HCT116 (cell line): ENCODE measurements at regions not wholly inside any gene's neighbourhood (a gene's known extent, or its start where the extent isn't known, plus 50 kb on each side); places are given as distances from the start of the nearest gene placed in this dataset.

ENCODE experiments used
- ATAC-seq: fragments of 200-7000 bp; cut with Tn5 transposase; 2 replicates; pipeline ENCODE4 v1.9.1; 2020; ENCODE audit warnings: mild to moderate bottlenecking, moderate library complexity
- BruUV-seq: library from RNA; stranded (reverse); fragments of 400-500 nt; replicated peaks from 2 replicates; lab custom pipeline; 2021; lab: Mats Ljungman, UMichigan
- CTCF ChIA-PET: fragments of 300-600 bp; sonication (Branson Sonifier 250); formaldehyde crosslinking; loops from one replicate; lab custom pipeline; 2021; ENCODE audit warnings: antibody characterized with exemption; lab: Charles Lee
- POLR2A ChIA-PET: fragments of 300-600, 350-600 bp; sonication (Branson Sonifier 250); formaldehyde crosslinking; loops from one replicate; lab custom pipeline; 2021; ENCODE audit warnings: antibody characterized with exemption; lab: Charles Lee
- RAD21 ChIA-PET, 2 experiments: fragments of 300-600 bp; sonication (Branson Sonifier 250); formaldehyde crosslinking; loops; one replicate each; lab custom pipeline; 2023; ENCODE audit warnings: low total read pairs in 2 of 2; ENCODE audit not compliant: uncharacterized antibody in 2 of 2, unreplicated experiment in 2 of 2, low non-redundant PET in 1 of 2; lab: Charles Lee
- DNase-seq: peaks from one replicate; pipeline ENCODE4 v3.0.0-alpha.2; 2010; ENCODE audit warnings: low read depth, low spot score
- H2AFZ ChIP-seq: fragments of 200-600 bp; shearing (Covaris generic), sonication (generic); 2 replicates; pipeline ENCODE4 v1.6.1; 2017; ENCODE audit warnings: low read depth, mixed run types, mixed read lengths, antibody characterized with exemption, low read length; ENCODE audit not compliant: poor library complexity, severe bottlenecking
- H3K27ac ChIP-seq: 2 replicates; pipeline ENCODE4 v1.5.1; 2012; ENCODE audit warnings: low read depth, low read length
- H3K27me3 ChIP-seq: fragments of 200-600 bp; sonication (generic); 2 replicates; pipeline ENCODE4 v1.6.1; 2016; ENCODE audit warnings: mixed run types, low read length, mixed read lengths; ENCODE audit not compliant: insufficient read depth
- H3K36me3 ChIP-seq, 2 experiments: fragments of 200-500 bp in 1 of 2; fragments of 200-600 bp in 1 of 2; sonication (Bioruptor generic) in 1 of 2; sonication (generic) in 1 of 2; 2 replicates each; pipeline versions ENCODE4 v1.5.1 to v1.6.1; 2014 to 2016; ENCODE audit warnings: low read length in 2 of 2, inconsistent platforms in 1 of 2, mixed read lengths in 1 of 2, mixed run types in 1 of 2; ENCODE audit not compliant: insufficient read depth in 2 of 2, control insufficient read depth in 1 of 2
- H3K4me1 ChIP-seq, 2 experiments: fragments of 200-600 bp in 1 of 2; sonication (generic) in 1 of 2; 2 replicates each; pipeline versions ENCODE4 v1.5.1 to v1.6.1; 2012 to 2017; ENCODE audit warnings: low read length in 2 of 2, inconsistent platforms in 1 of 2, mild to moderate bottlenecking in 1 of 2, mixed read lengths in 1 of 2, mixed run types in 1 of 2, moderate library complexity in 1 of 2; ENCODE audit not compliant: insufficient read depth in 2 of 2, control insufficient read depth in 1 of 2
- H3K4me2 ChIP-seq: fragments of 200-600 bp; sonication (generic); 2 replicates; pipeline ENCODE4 v1.6.1; 2017; ENCODE audit warnings: mixed run types, low read length, mixed read lengths
- H3K4me3 ChIP-seq, 2 experiments: fragments of 200-600 bp in 1 of 2; sonication (generic) in 1 of 2; replicated peaks in 1 of 2; 2 replicates each; pipeline ENCODE4 v1.5.1; 2011 to 2016; ENCODE audit warnings: low read length in 2 of 2, control low read depth in 1 of 2, low read depth in 1 of 2, mild to moderate bottlenecking in 1 of 2, mixed read lengths in 1 of 2, mixed run types in 1 of 2
- H3K79me2 ChIP-seq: fragments of 200-600 bp; sonication (generic); 2 replicates; pipeline ENCODE4 v1.6.1; 2017; ENCODE audit warnings: mild to moderate bottlenecking, mixed run types, low read length, moderate library complexity, mixed read lengths; ENCODE audit not compliant: insufficient read depth
- H3K9ac ChIP-seq: fragments of 200-600 bp; sonication (generic); 2 replicates; pipeline ENCODE4 v1.6.1; 2016; ENCODE audit warnings: low read length, mixed read lengths
- H3K9me2 ChIP-seq: fragments of 200-600 bp; sonication (generic), shearing (Covaris generic); 2 replicates; pipeline ENCODE4 v1.6.1; 2017; ENCODE audit warnings: mixed run types, mild to moderate bottlenecking, moderate library complexity; ENCODE audit not compliant: insufficient read depth
- H3K9me3 ChIP-seq, 2 experiments: fragments of 200-500 bp in 1 of 2; fragments of 200-600 bp in 1 of 2; sonication (Bioruptor generic) in 1 of 2; sonication (generic) in 1 of 2; 2 replicates each; pipeline ENCODE4 v1.6.1; 2014 to 2017; ENCODE audit warnings: low read length in 2 of 2, mixed read lengths in 2 of 2, inconsistent platforms in 1 of 2, low read depth in 1 of 2, mild to moderate bottlenecking in 1 of 2, mixed run types in 1 of 2, moderate library complexity in 1 of 2; ENCODE audit not compliant: control insufficient read depth in 1 of 2, insufficient read depth in 1 of 2
- H4K20me1 ChIP-seq: fragments of 200-600 bp; sonication (generic), shearing (Covaris generic); 2 replicates; pipeline ENCODE4 v1.6.1; 2017; ENCODE audit warnings: mixed run types, mild to moderate bottlenecking, moderate library complexity; ENCODE audit not compliant: insufficient read depth
- EGR1 ChIP-seq: IDR thresholded peaks from 2 replicates; pipeline ENCODE4 v1.6.1; 2012; ENCODE audit warnings: low read depth
- ELF1 ChIP-seq: IDR thresholded peaks from 2 replicates; pipeline ENCODE4 v1.6.1; 2012; ENCODE audit warnings: low read depth, borderline replicate concordance
- EZH2 ChIP-seq: fragments of 200-600 bp; sonication (generic); IDR thresholded peaks from 2 replicates; pipeline ENCODE4 v1.6.1; 2017; ENCODE audit warnings: antibody characterized with exemption, mixed run types
- JUND ChIP-seq: IDR thresholded peaks from 2 replicates; pipeline ENCODE4 v1.6.1; 2012
- RAD21 ChIP-seq: IDR thresholded peaks from 2 replicates; pipeline ENCODE4 v1.6.1; 2012; ENCODE audit warnings: low read depth, mild to moderate bottlenecking
- REST ChIP-seq: IDR thresholded peaks from 2 replicates; pipeline ENCODE4 v1.6.1; 2012; ENCODE audit warnings: low read depth
- intact Hi-C: fragments of 100-400 bp; cut with micrococcal nuclease; formaldehyde crosslinking; loops from 2 replicates; pipeline ENCODE4 v1.10.0; 2022

DNA sequence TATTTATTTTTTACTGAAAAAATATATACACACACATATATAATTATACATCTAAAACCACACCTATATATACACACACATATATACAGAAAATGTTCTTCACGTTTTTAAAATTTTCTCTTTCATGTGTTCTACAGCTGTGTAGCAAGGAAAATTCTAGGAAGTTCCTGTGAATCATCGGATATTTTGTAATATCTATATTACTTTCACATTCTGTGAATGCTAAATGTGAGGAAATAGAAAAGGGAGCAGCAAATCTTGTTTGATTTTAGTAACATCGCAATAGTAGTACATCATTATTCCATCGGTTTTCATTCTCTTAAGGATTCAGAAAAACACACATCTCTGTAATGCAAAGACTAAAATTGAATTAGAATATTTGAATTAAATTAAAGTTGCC, 836.8 kb upstream of the NECTIN3 start (continued):
- no peak for TF ChIP-seq REST
- TF ChIP-seq RAD21, result no peak
- TF ChIP-seq EZH2, result no peak

- Histone ChIP-seq H3K9me3 (no peaks in the 10 kb centered on the region), H3K4me1 (no peaks in the 10 kb centered on the region), H4K20me1 (no peaks in the 10 kb centered on the region), H3K9ac (no peak overlapping the region), H3K4me3 (no peak overlapping the region), H2AFZ (no peak overlapping the region), H3K4me2 (no peak overlapping the region), H3K36me3 (no peaks in the 10 kb centered on the region), H3K27ac (no peak overlapping the region), H3K27me3 (no peaks in the 10 kb centered on the region), H3K79me2 (no peaks in the 10 kb centered on the region), H3K9me2 (no peaks in the 10 kb centered on the region)
- intact Hi-C loops, result no loop called here
- TF ChIP-seq JUND (no peak), EZH2 (no peak), ELF1 (no peak), EGR1 (no peak)
- no TSS peak for BruUV-seq
- POLR2A ChIA-PET, result no interaction called here
- CTCF ChIA-PET, result no interaction called here
- RAD21 ChIA-PET, result no interaction called here
- no peak for ATAC-seq
- DNase-seq, result no peak
Observed at GRCh38 chr3:110236976-110237610, 834.5 kb upstream of the NECTIN3 start.
